ENCODE measurements at regions not wholly inside any gene's neighbourhood (a gene's known extent, or its start where the extent isn't known, plus 50 kb on each side); places are given as distances from the start of the nearest gene placed in this dataset.

DNA sequence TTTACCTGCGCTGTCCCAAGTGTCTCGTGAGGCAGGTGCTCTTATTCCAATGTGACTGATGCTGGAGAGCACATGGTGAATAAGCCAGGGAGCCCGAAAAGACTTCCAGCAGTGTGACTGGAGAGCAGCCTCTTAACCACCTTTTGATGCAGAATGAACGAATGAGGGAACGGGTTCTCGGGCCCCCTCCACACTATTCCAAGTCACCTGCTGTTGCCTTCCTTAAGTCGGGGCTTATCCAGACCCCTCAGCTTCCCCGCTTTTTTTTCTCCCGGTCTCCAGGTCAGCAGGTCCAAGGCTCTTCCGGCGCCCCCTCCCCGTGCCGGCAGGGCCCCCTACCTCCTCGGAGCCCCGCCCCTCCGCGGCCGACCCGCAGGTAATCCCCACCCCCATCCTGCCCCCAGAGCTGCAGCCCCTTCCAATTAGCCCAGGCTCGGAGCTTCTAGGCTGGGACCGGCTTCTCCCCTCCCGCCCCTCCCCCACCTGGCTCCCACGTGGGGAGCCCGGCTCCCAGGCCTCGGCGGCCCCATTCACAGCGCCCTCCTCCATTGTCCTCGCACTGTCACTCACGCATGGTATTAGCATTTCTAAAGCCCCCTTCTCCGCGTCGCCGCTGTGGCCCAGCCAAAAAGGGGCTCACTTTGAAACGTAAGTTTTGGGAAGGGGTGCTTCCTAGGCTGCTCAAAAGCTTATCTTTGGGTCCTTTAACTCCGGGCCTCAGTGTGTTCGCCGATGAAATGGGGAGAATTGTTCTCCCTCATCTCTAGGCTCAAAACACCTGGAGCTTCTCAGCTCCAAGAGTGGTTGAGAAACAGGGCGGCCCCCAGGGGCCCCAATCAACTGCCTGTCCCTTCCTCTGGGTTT is 56.2 kb upstream of the PJA1 start:
- no peak for DNase-seq

DNA sequence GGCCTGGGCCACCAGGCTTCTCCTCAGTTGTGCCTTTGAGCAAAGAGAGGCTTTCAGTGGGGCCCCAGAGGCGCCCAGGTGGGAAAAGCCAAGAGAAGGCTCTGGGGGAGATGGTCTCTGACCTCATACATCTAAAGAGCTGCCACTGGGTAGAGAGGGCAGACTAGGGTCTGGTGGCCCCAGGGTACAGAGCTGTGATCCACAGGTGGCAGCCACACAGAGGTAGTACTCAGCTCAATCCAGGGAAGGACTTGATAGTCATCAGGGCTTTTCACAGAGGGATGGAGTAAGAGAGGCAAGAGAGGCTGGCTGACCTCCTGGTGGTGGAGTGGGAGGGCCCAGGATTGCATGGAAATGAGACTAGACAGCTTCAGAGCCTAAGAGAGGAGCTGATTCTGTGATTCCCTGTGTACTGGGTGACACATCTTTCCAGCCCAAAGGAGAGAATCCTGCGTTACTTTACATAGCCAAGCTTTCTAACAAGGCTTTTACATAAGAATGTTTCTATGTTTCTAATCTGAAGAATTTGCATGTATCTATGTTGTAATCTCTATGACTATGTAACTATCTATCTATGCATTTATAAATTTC is 53.2 kb upstream of the PJA1 start:
- no peak for DNase-seq

DNA sequence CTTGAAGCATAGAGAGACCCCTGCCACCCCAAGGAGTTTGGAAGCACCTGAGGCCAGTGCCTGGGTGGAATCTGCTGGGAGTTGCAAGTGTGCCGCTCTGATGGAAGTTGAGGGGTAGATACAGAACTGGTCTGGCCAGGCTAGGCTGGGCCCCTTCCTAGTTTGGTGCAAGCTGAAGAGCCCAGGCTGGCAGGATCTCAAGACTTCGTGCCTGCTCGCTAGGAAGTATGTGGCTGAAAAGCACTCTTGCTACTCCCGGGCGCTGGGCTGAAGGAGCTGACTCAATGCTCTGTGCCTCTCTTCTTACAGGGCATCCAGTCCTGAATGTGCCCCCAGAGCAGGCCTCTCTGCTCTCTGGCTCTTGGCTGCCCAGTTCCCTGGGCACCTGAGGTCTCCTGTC is 51.7 kb upstream of the PJA1 start:
- no peak for DNase-seq

DNA sequence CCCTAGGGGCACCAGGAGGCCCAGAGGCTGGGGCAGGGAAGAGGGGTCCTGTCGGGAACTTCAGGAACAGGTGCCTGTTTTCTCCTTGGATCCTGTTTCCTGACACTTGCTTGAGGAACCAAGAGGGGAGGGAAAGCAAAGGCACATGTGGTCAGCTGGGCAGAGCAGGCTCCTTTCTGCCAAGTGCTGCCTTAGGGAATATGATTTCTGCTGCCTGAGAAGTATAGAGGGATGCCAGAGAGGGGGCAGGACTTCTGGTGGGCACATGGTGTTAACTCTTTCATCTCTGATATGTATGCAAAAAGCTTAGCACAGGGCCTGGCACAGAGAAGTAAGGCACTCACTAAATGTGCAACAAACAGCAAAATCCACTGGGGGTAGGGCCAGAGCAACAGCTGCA is 51.2 kb upstream of the PJA1 start:
- DNase-seq: no peak

DNA sequence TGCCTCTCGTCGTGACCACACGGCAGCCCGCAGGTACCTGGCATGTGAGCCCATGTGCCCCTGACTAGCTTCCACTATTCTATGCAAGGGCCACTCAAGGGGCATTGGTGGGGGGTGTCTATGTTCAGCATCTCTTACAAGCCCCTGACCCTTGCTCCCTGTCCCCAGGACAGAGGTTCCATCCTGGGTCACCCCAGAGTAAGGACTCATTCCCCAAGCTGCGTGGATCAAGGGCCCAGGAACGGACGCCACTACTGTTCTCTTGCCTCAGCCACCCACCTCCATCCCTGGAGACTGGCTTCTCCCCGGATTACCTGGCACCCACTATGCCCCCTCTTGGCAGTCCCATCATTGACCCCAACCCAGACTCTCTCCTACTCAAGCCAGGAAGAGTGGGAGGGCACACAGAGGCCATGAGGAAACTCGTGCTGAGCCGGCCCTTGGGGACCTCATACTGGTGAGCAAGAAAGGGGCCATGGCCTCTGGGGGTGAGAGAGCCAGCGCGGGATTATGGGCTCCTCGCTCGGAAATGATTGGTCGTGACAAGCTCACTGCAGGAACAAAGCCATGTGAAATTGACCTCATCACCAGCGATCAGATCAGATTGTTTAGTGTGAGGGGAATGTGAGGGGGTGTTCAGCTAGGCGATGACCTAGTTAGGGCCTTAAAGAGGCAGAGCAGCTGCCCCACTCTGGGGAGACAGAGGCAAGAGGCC is 50.1 kb upstream of the PJA1 start:
- DNase-seq: no peak
